Parathyroid adenoma (tissue), 2 donors: ENCODE measurements at regions not wholly inside any gene's neighbourhood (a gene's known extent, or its start where the extent isn't known, plus 50 kb on each side); places are given as distances from the start of the nearest gene placed in this dataset.

Experiments used
- H2AFZ ChIP-seq: fragments of 300-600 bp; sonication (generic); one replicate; pipeline ENCODE4 v1.7.0; 2017; ENCODE audit warnings: antibody characterized with exemption, mild to moderate bottlenecking
- H3K27ac ChIP-seq: fragments of 300-600 bp; sonication (generic); one replicate; pipeline ENCODE4 v1.7.0; 2017
- H3K27me3 ChIP-seq: fragments of 300-600 bp; sonication (generic); one replicate; pipeline ENCODE4 v1.7.0; 2017; ENCODE audit warnings: low read length; ENCODE audit not compliant: control insufficient read depth, insufficient read depth
- H3K36me3 ChIP-seq: fragments of 300-600 bp; sonication (generic); one replicate; pipeline ENCODE4 v1.7.0; 2017; ENCODE audit warnings: low read length; ENCODE audit not compliant: control insufficient read depth, insufficient read depth
- H3K4me1 ChIP-seq: fragments of 300-600 bp; sonication (generic); one replicate; pipeline ENCODE4 v1.7.0; 2017; ENCODE audit warnings: control low read depth
- H3K4me2 ChIP-seq: fragments of 300-600 bp; sonication (generic); one replicate; pipeline ENCODE4 v1.7.0; 2017; ENCODE audit warnings: low read length
- H3K4me3 ChIP-seq: fragments of 300-600 bp; sonication (generic); one replicate; pipeline ENCODE4 v1.7.0; 2017; ENCODE audit warnings: low read depth, low read length
- H3K79me2 ChIP-seq: fragments of 300-600 bp; sonication (generic); one replicate; pipeline ENCODE4 v1.7.0; 2017; ENCODE audit warnings: control low read depth
- H3K9ac ChIP-seq: fragments of 300-600 bp; sonication (generic); one replicate; pipeline ENCODE4 v1.7.0; 2017; ENCODE audit warnings: mild to moderate bottlenecking
- H3K9me3 ChIP-seq: fragments of 300-600 bp; sonication (generic); one replicate; pipeline ENCODE4 v1.7.0; 2017; ENCODE audit warnings: low read length; ENCODE audit not compliant: control insufficient read depth
- CTCF ChIP-seq: fragments of 300-600 bp; sonication (generic); IDR thresholded peaks from one replicate; pipeline ENCODE4 v1.7.0; 2017; ENCODE audit warnings: antibody characterized with exemption, mild to moderate bottlenecking
- donor health status: primary hyperparathyroidism.

DNA sequence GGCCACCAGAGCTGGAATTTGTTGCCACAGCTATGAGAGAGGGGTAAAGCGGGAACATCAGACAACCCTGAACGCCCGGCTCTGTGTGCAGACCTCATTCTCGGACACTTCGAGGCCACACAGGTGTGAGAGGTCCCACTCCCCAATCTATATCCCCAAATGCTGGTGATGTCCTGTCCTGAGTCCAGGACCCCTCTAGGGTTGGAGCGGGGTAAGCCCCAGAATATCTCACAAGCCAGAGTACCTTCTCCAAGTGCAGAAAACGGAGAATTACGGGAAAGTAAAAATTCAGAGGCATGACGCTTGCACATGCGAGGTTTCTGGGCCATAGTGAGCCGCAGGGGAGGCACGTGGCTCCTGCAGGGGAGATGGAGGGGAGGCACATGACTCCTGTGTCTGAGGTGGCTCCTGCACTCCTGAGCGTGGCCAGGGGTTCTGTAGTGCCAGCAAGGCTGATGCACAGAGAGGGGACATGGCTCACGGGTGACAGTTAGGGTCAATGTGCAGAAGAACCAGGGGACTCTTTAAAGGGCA, 248.0 kb downstream of the RBFOX3 start:
- H3K4me1 ChIP-seq = no peaks in the 10 kb centered on the region
- H3K27ac ChIP-seq = no peak overlapping the region
- H3K4me2 ChIP-seq = no peak overlapping the region
- H3K9me3 ChIP-seq = no peaks in the 10 kb centered on the region
- no peak for TF ChIP-seq CTCF
- no peaks in the 10 kb centered on the region for H3K36me3 ChIP-seq
- H2AFZ ChIP-seq = no peak overlapping the region
- H3K9ac ChIP-seq = no peak overlapping the region
- H3K79me2 ChIP-seq = no peaks in the 10 kb centered on the region
- no peaks in the 10 kb centered on the region for H3K27me3 ChIP-seq
- no peak overlapping the region for H3K4me3 ChIP-seq

DNA sequence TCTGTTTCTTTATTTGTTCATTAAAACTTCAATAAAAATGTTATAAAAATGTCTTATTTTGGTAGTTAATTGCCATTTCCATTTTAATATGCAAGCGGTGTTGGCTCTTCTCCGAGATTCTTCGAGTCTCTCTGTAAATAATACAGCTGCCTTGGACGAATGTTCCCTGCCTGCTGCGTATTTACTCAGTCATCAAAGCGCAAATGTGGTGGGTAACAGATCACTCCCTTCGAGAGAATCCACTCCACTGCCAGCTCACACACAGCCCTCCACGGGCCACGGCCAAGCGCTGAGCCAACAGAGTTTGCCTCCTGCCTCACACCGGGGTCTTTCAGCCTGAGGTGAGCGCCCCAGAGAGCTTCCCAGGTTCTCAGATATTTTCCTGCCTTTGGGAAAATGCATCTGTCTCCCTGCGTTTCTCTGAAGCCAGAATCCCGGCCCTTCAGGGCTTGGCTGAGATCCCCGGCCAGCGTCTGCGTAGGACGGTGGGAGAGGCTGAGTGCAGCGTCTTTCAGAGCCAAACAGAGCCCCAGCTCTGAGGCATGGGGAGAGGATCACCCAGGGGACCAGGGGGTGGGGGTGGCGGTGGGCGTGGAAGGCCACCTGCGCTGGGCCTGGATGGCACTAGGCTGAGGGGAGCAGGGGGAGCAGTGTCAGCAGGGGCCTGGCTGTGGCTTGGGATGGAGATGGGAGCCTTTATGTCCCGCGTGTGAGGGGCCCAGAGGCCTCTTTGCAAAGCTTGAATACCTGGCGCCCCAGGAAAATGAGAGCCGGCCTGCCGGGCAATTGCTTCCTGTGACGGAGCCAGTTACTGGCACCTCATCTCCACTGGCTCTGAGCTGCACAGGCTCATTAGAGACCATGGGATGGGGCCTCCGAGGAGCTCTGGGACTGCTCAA, 248.7 kb downstream of the RBFOX3 start:
- no peak for TF ChIP-seq CTCF
- Histone ChIP-seq H3K9me3 (no peaks in the 10 kb centered on the region), H3K79me2 (no peaks in the 10 kb centered on the region), H2AFZ (no peak overlapping the region), H3K36me3 (no peaks in the 10 kb centered on the region), H3K9ac (no peak overlapping the region), H3K27me3 (no peaks in the 10 kb centered on the region), H3K4me1 (no peaks in the 10 kb centered on the region), H3K4me2 (no peak overlapping the region), H3K4me3 (no peak overlapping the region), H3K27ac (no peak overlapping the region)

GRCh38 chr17:79361221-79361734, 249.6 kb downstream of the RBFOX3 start:
- no peaks in the 10 kb centered on the region for H3K9me3 ChIP-seq
- H3K27ac ChIP-seq = no peak overlapping the region
- H3K4me3 ChIP-seq = no peak overlapping the region
- no peaks in the 10 kb centered on the region for H3K4me1 ChIP-seq
- H3K9ac ChIP-seq = no peak overlapping the region
- H3K79me2 ChIP-seq = no peaks in the 10 kb centered on the region
- no peak overlapping the region for H2AFZ ChIP-seq
- no peaks in the 10 kb centered on the region for H3K27me3 ChIP-seq
- no peak for TF ChIP-seq CTCF
- H3K36me3 ChIP-seq = no peaks in the 10 kb centered on the region
- H3K4me2 ChIP-seq = no peak overlapping the region

- Histone ChIP-seq H3K4me3 (no peak overlapping the region), H3K9me3 (no peaks in the 10 kb centered on the region), H3K4me2 (no peak overlapping the region), H3K4me1 (no peaks in the 10 kb centered on the region), H3K36me3 (no peaks in the 10 kb centered on the region), H2AFZ (no peak overlapping the region), H3K9ac (no peak overlapping the region), H3K27ac (no peak overlapping the region), H3K27me3 (no peaks in the 10 kb centered on the region), H3K79me2 (no peaks in the 10 kb centered on the region)
- no peak for TF ChIP-seq CTCF
Measured at GRCh38 chr17:79360196-79360595, 250.7 kb downstream of the RBFOX3 start.
